ENCODE measurements at regions not wholly inside any gene's neighbourhood (a gene's known extent, or its start where the extent isn't known, plus 50 kb on each side); places are given as distances from the start of the nearest gene placed in this dataset.
A peak's percentile ranks its signal among the peaks of the same experiment; 100 is the strongest.

DNA sequence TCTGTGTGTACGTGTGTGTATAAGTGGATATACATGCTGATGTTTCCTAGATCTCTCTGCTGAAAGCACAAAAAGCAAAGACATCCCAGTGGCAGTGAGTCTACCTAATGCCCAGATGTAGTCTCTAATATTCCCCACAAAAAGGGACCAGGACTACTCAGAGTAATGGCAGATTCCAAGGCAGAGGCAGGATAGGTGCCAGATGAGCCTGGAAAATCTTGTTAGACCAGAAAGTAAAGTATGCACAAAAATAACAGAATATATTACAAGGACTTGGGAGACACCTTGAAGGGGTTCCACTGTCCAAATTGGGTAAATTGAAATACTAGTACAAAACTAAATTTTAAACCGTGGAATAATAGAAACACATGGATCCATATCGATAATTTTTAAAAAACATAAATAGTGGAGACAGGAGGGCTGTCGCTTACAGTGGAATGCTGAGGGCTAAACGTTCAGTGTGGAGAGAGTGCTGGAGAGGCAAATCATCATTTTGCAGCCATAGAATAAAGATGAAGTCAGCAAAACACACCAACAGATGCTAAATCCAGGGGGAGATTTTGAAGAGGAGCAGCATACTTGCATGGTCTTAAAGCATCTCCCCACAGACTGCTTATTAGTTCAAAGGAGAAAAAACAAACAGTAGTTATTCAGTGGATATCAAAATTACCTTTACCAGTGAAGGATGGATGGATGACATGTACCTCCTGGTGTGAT lies 123.4 kb upstream of the TSPAN5 start:
- Histone ChIP-seq H3K9ac (ENCODE audit: low read length) (no peak overlapping the region), H3K79me2 (ENCODE audit: insufficient read depth, low read length) (no peaks in the 10 kb centered on the region), H3K27me3 (ENCODE audit: insufficient read depth, low read length) (no peaks in the 10 kb centered on the region), H4K20me1 (ENCODE audit: insufficient read depth, low read length) (no peaks in the 10 kb centered on the region), H3K27ac (ENCODE audit: low read depth, low read length) (no peak overlapping the region), H3K4me2 (ENCODE audit: low read length) (no peak overlapping the region), H3K4me3 (ENCODE audit: insufficient read depth, low read depth, low read length) (no peak overlapping the region), H3K36me3 (ENCODE audit: insufficient read depth, low read length) (no peaks in the 10 kb centered on the region), H3K4me1 (ENCODE audit: insufficient read depth, low read length) (no peaks in the 10 kb centered on the region), H3K9me3 (ENCODE audit: insufficient read depth, low read depth, low read length) (no peaks in the 10 kb centered on the region), H2AFZ (ENCODE audit: low read depth, low read length) (no peak overlapping the region)
- TF ChIP-seq, protein P1, sequence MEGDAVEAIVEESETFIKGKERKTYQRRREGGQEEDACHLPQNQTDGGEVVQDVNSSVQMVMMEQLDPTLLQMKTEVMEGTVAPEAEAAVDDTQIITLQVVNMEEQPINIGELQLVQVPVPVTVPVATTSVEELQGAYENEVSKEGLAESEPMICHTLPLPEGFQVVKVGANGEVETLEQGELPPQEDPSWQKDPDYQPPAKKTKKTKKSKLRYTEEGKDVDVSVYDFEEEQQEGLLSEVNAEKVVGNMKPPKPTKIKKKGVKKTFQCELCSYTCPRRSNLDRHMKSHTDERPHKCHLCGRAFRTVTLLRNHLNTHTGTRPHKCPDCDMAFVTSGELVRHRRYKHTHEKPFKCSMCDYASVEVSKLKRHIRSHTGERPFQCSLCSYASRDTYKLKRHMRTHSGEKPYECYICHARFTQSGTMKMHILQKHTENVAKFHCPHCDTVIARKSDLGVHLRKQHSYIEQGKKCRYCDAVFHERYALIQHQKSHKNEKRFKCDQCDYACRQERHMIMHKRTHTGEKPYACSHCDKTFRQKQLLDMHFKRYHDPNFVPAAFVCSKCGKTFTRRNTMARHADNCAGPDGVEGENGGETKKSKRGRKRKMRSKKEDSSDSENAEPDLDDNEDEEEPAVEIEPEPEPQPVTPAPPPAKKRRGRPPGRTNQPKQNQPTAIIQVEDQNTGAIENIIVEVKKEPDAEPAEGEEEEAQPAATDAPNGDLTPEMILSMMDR (IDR thresholded peaks at IDR 0.05; ENCODE audit: insufficient read depth, low read depth, low read length): no peak
- no peak for TF ChIP-seq EZH2 (IDR thresholded peaks at IDR 0.05; ENCODE audit: insufficient read depth, low read length)
- Mint-ChIP-seq H3K36me3 (ENCODE audit: low read depth, unreplicated experiment) (peaks cover 2% of the 10 kb centered on the region), H3K4me3 (ENCODE audit: unreplicated experiment) (no peak overlapping the region), H3K27ac (ENCODE audit: unreplicated experiment) (no peak overlapping the region), H3K27me3 (ENCODE audit: low read depth, unreplicated experiment) (no peaks in the 10 kb centered on the region), H3K9me3 (ENCODE audit: unreplicated experiment) (no peaks in the 10 kb centered on the region), H3K4me1 (ENCODE audit: low read depth, unreplicated experiment) (peaks cover 6% of the 10 kb centered on the region)
- peak; percentile 37 for FAIRE-seq
- no peak for DNase-seq (ENCODE audit: low read depth)

- Histone ChIP-seq H3K4me2 (ENCODE audit: low read length) (no peak overlapping the region), H3K4me1 (ENCODE audit: insufficient read depth, low read length) (no peaks in the 10 kb centered on the region), H3K27me3 (ENCODE audit: insufficient read depth, low read length) (no peaks in the 10 kb centered on the region), H3K27ac (ENCODE audit: low read depth, low read length) (no peak overlapping the region), H3K4me3 (ENCODE audit: insufficient read depth, low read depth, low read length) (no peak overlapping the region), H3K9ac (ENCODE audit: low read length) (no peak overlapping the region), H4K20me1 (ENCODE audit: insufficient read depth, low read length) (no peaks in the 10 kb centered on the region), H3K79me2 (ENCODE audit: insufficient read depth, low read length) (no peaks in the 10 kb centered on the region), H2AFZ (ENCODE audit: low read depth, low read length) (no peak overlapping the region), H3K36me3 (ENCODE audit: insufficient read depth, low read length) (no peaks in the 10 kb centered on the region), H3K9me3 (ENCODE audit: insufficient read depth, low read depth, low read length) (no peaks in the 10 kb centered on the region)
- H3K4me3 Mint-ChIP-seq (ENCODE audit: unreplicated experiment): no peak overlapping the region
- no peaks in the 10 kb centered on the region for H3K9me3 Mint-ChIP-seq (ENCODE audit: unreplicated experiment)
- peaks cover 6% of the 10 kb centered on the region for H3K4me1 Mint-ChIP-seq (ENCODE audit: low read depth, unreplicated experiment)
- H3K27me3 Mint-ChIP-seq (ENCODE audit: low read depth, unreplicated experiment): no peaks in the 10 kb centered on the region
- no peak overlapping the region for H3K27ac Mint-ChIP-seq (ENCODE audit: unreplicated experiment)
- peaks cover 2% of the 10 kb centered on the region for H3K36me3 Mint-ChIP-seq (ENCODE audit: low read depth, unreplicated experiment)
- TF ChIP-seq EZH2 (IDR thresholded peaks at IDR 0.05; ENCODE audit: insufficient read depth, low read length): no peak
- FAIRE-seq (no peak), DNase-seq (ENCODE audit: low read depth) (no peak)
These were observed 122.5 kb upstream of the TSPAN5 start for GRCh38 chr4:98780926-98781325.

DNA sequence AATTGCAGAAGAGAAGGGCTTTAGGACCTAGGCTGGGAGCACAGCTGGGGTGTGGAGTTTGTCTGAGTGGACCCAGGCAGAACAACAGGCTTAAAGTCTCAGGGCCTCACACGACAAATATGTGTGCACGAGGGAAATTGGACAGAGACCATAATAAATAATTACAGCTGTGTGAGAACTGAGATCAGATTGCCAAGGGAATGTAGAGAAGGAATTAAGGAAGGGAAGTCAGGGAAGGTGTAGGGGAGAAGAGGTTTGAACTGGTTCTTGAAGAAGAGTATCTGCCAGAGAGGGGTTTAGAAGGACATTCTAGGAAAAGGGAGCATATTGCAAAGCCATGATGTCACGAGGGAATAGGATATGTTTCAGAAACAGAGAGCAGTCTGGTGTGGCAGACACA lies 120.7 kb upstream of the TSPAN5 start:
- Histone ChIP-seq H3K4me1 (ENCODE audit: insufficient read depth, low read length) (no peaks in the 10 kb centered on the region), H3K36me3 (ENCODE audit: insufficient read depth, low read length) (no peaks in the 10 kb centered on the region), H3K79me2 (ENCODE audit: insufficient read depth, low read length) (no peaks in the 10 kb centered on the region), H3K4me2 (ENCODE audit: low read length) (no peak overlapping the region), H3K9me3 (ENCODE audit: insufficient read depth, low read depth, low read length) (no peaks in the 10 kb centered on the region), H3K4me3 (ENCODE audit: insufficient read depth, low read depth, low read length) (no peak overlapping the region), H4K20me1 (ENCODE audit: insufficient read depth, low read length) (no peaks in the 10 kb centered on the region), H3K27ac (ENCODE audit: low read depth, low read length) (no peak overlapping the region), H3K9ac (ENCODE audit: low read length) (no peak overlapping the region), H2AFZ (ENCODE audit: low read depth, low read length) (no peak overlapping the region), H3K27me3 (ENCODE audit: insufficient read depth, low read length) (no peaks in the 10 kb centered on the region)
- H3K4me1 Mint-ChIP-seq (ENCODE audit: low read depth, unreplicated experiment): peaks cover 6% of the 10 kb centered on the region
- no peak for FAIRE-seq
- H3K4me3 Mint-ChIP-seq (ENCODE audit: unreplicated experiment): no peak overlapping the region
- no peaks in the 10 kb centered on the region for H3K27me3 Mint-ChIP-seq (ENCODE audit: low read depth, unreplicated experiment)
- no peak overlapping the region for H3K27ac Mint-ChIP-seq (ENCODE audit: unreplicated experiment)
- no peak for TF ChIP-seq EZH2 (IDR thresholded peaks at IDR 0.05; ENCODE audit: insufficient read depth, low read length)
- TF ChIP-seq, protein P1 (IDR thresholded peaks at IDR 0.05; ENCODE audit: insufficient read depth, low read depth, low read length): no peak
- H3K9me3 Mint-ChIP-seq (ENCODE audit: unreplicated experiment): no peaks in the 10 kb centered on the region
- DNase-seq (ENCODE audit: low read depth): no peak
- peaks cover 2% of the 10 kb centered on the region for H3K36me3 Mint-ChIP-seq (ENCODE audit: low read depth, unreplicated experiment)
